H9 (cell line): ENCODE measurements at regions not wholly inside any gene's neighbourhood (a gene's known extent, or its start where the extent isn't known, plus 50 kb on each side); places are given as distances from the start of the nearest gene placed in this dataset.

Experiments used
- DNase-seq: peaks from one replicate; pipeline ENCODE4 v3.0.0-alpha.2; 2017
- H2AFZ ChIP-seq: one replicate; pipeline ENCODE4 v1.6.1; 2013; ENCODE audit warnings: mild to moderate bottlenecking, low read length, control low read depth, moderate library complexity
- H2AK5ac ChIP-seq: 2 replicates; pipeline ENCODE4 v1.6.1; 2013; ENCODE audit warnings: low read length, control low read depth, mixed read lengths; ENCODE audit not compliant: insufficient read length
- H2BK120ac ChIP-seq: one replicate; pipeline ENCODE4 v1.6.1; 2013; ENCODE audit warnings: low read depth, mild to moderate bottlenecking, low read length, control low read depth, inconsistent platforms; ENCODE audit not compliant: poor library complexity, severe bottlenecking
- H2BK12ac ChIP-seq: 2 replicates; pipeline ENCODE4 v1.6.1; 2013; ENCODE audit warnings: low read length, control low read depth, mixed read lengths, low read depth; ENCODE audit not compliant: insufficient read length
- H2BK15ac ChIP-seq: 2 replicates; pipeline ENCODE4 v1.6.1; 2013; ENCODE audit warnings: low read depth, low read length, control low read depth
- H2BK20ac ChIP-seq: one replicate; pipeline ENCODE4 v1.6.1; 2013; ENCODE audit warnings: low read depth, mild to moderate bottlenecking, low read length, control low read depth, inconsistent platforms; ENCODE audit not compliant: poor library complexity, severe bottlenecking
- H2BK5ac ChIP-seq: 2 replicates; pipeline ENCODE4 v1.6.1; 2013; ENCODE audit warnings: low read length, control low read depth, mixed read lengths; ENCODE audit not compliant: insufficient read length
- H3K14ac ChIP-seq: 2 replicates; pipeline ENCODE4 v1.6.1; 2013; ENCODE audit warnings: low read length, control low read depth; ENCODE audit not compliant: insufficient read depth
- H3K18ac ChIP-seq: 2 replicates; pipeline ENCODE4 v1.6.1; 2013; ENCODE audit warnings: low read depth, mild to moderate bottlenecking, mixed read lengths, low read length, control low read depth; ENCODE audit not compliant: insufficient read length
- H3K23ac ChIP-seq: 2 replicates; pipeline ENCODE4 v1.6.1; 2013; ENCODE audit warnings: low read length, control low read depth, mixed read lengths, low read depth; ENCODE audit not compliant: insufficient read length
- H3K23me2 ChIP-seq: 2 replicates; pipeline ENCODE4 v1.6.1; 2013; ENCODE audit warnings: low read depth, mild to moderate bottlenecking, mixed read lengths, low read length, control low read depth; ENCODE audit not compliant: insufficient read length, poor library complexity, severe bottlenecking
- H3K27ac ChIP-seq: 2 replicates; pipeline ENCODE4 v1.5.1; 2013; ENCODE audit warnings: low read length, control low read depth, mixed read lengths, low read depth; ENCODE audit not compliant: insufficient read length
- H3K27me3 ChIP-seq: 2 replicates; pipeline ENCODE4 v1.6.1; 2013; ENCODE audit warnings: low read length, control low read depth, inconsistent platforms; ENCODE audit not compliant: insufficient read depth
- H3K4ac ChIP-seq: 2 replicates; pipeline ENCODE4 v1.6.1; 2013; ENCODE audit warnings: low read depth, mild to moderate bottlenecking, control low read depth, inconsistent platforms, low read length, moderate library complexity
- H3K4me1 ChIP-seq: 2 replicates; pipeline ENCODE4 v1.6.1; 2013; ENCODE audit warnings: low read length, control low read depth, inconsistent platforms; ENCODE audit not compliant: insufficient read depth
- H3K4me2 ChIP-seq: 2 replicates; pipeline ENCODE4 v1.6.1; 2013; ENCODE audit warnings: low read length, control low read depth, mixed read lengths; ENCODE audit not compliant: insufficient read length, insufficient read depth
- H3K56ac ChIP-seq: 2 replicates; pipeline ENCODE4 v1.6.1; 2013; ENCODE audit warnings: low read depth, mild to moderate bottlenecking, mixed read lengths, low read length, control low read depth; ENCODE audit not compliant: insufficient read length
- H3K79me1 ChIP-seq: 2 replicates; pipeline ENCODE4 v1.6.1; 2013; ENCODE audit warnings: low read depth, mild to moderate bottlenecking, moderate library complexity, low read length, control low read depth, inconsistent platforms; ENCODE audit not compliant: insufficient read depth, poor library complexity, severe bottlenecking
- H3K79me2 ChIP-seq: 2 replicates; pipeline ENCODE4 v1.6.1; 2013; ENCODE audit warnings: low read length, control low read depth, inconsistent platforms; ENCODE audit not compliant: insufficient read depth
- H3K9ac ChIP-seq: 2 replicates; pipeline ENCODE4 v1.6.1; 2013; ENCODE audit warnings: low read length, control low read depth, mixed read lengths; ENCODE audit not compliant: insufficient read length; ENCODE audit errors: extremely low read depth
- H3K9me3 ChIP-seq: one replicate; pipeline ENCODE4 v1.6.1; 2013; ENCODE audit warnings: low read depth, low read length, inconsistent platforms; ENCODE audit not compliant: control insufficient read depth
- H3T11ph ChIP-seq: one replicate; pipeline ENCODE4 v1.6.1; 2013; ENCODE audit warnings: mild to moderate bottlenecking, low read length, control low read depth, inconsistent platforms
- H4K20me1 ChIP-seq: one replicate; pipeline ENCODE4 v1.6.1; 2013; ENCODE audit not compliant: control insufficient read depth, insufficient read length, insufficient read depth
- H4K5ac ChIP-seq: 2 replicates; pipeline ENCODE4 v1.6.1; 2013; ENCODE audit warnings: low read depth, mild to moderate bottlenecking, mixed read lengths, low read length, control low read depth; ENCODE audit not compliant: insufficient read length
- H4K8ac ChIP-seq: replicated peaks from 2 replicates; pipeline ENCODE4 v1.6.1; 2013; ENCODE audit warnings: low read length, control low read depth, mixed read lengths, low read depth; ENCODE audit not compliant: insufficient read length
- H4K91ac ChIP-seq: 2 replicates; pipeline ENCODE4 v1.6.1; 2013; ENCODE audit warnings: low read depth, mild to moderate bottlenecking, moderate library complexity, mixed read lengths, low read length, control low read depth; ENCODE audit not compliant: insufficient read length
- H3K27ac Mint-ChIP-seq, 3 experiments: 2 replicates in 2 of 3; 3 replicates in 1 of 3; pipeline ENCODE4 v1.8.0; 2020 to 2021; ENCODE audit warnings: mixed read lengths in 3 of 3, mild to moderate bottlenecking in 1 of 3, moderate library complexity in 1 of 3
- H3K27me3 Mint-ChIP-seq: 2 replicates; pipeline ENCODE4 v1.8.0; 2021; ENCODE audit warnings: low read depth, mild to moderate bottlenecking, moderate library complexity, mixed read lengths
- H3K36me3 Mint-ChIP-seq, 3 experiments: 2 replicates in 2 of 3; 3 replicates in 1 of 3; pipeline ENCODE4 v1.8.0; 2020 to 2021; ENCODE audit warnings: low read depth in 3 of 3, mixed read lengths in 3 of 3; ENCODE audit not compliant: insufficient read depth in 1 of 3
- H3K4me1 Mint-ChIP-seq, 2 experiments: 2 replicates each; pipeline ENCODE4 v1.8.0; 2020; ENCODE audit warnings: mixed read lengths in 2 of 2
- H3K4me3 Mint-ChIP-seq, 2 experiments: 2 replicates in 1 of 2; 3 replicates in 1 of 2; pipeline ENCODE4 v1.8.0; 2020 to 2021; ENCODE audit warnings: mild to moderate bottlenecking in 2 of 2, mixed read lengths in 2 of 2, moderate library complexity in 1 of 2
- H3K9me3 Mint-ChIP-seq, 2 experiments: 2 replicates in 1 of 2; 3 replicates in 1 of 2; pipeline ENCODE4 v1.8.0; 2020; ENCODE audit warnings: mild to moderate bottlenecking in 2 of 2, mixed read lengths in 2 of 2, moderate library complexity in 1 of 2
- CTCF ChIP-seq: fragments of 200-600 bp; sonication (generic); conservative IDR thresholded peaks from 3 replicates; pipeline ENCODE4 v1.8.0; 2021; ENCODE audit warnings: antibody characterized with exemption, mild to moderate bottlenecking
- WGBS: extraction: QIAGEN DNeasy Blood & Tissue Kit; methylation state at CpG from one replicate; pipeline ENCODE4 v1.1.7; 2013; ENCODE audit warnings: missing lambda C conversion rate, low lambda C conversion rate, mixed read lengths; ENCODE audit not compliant: insufficient read length; ENCODE audit errors: extremely low coverage; 5-methylcytosine and 5-hydroxymethylcytosine counted together

- DNase-seq, result no peak
- Mint-ChIP-seq H3K27ac (no peak overlapping the region), H3K9me3 (peaks cover 2 to 6% of the 10 kb centered on the region in 2 experiments; a peak in 2 of 5 replicates), H3K4me3 (no peak overlapping the region), H3K27me3 (peaks cover 2% of the 10 kb centered on the region), H3K36me3 (peaks cover 0 to 4% (median 1%) of the 10 kb centered on the region in 3 experiments; a peak in 1 of 7 replicates), H3K4me1 (0 out of 4 replicates have a peak, but pooled peaks cover 0 to 2% of the 10 kb centered on the region in 2 experiments)
- Histone ChIP-seq H4K20me1 (no peaks in the 10 kb centered on the region), H3K9ac (no peak overlapping the region), H3K56ac (no peak overlapping the region), H4K91ac (no peak overlapping the region), H3K27me3 (no peaks in the 10 kb centered on the region), H4K8ac (no peak overlapping the region), H2BK15ac (no peak overlapping the region), H2BK5ac (no peak overlapping the region), H3K23me2 (no peaks in the 10 kb centered on the region), H3K79me1 (no peaks in the 10 kb centered on the region), H3K4ac (no peak overlapping the region), H3K79me2 (no peaks in the 10 kb centered on the region), H2BK120ac (no peak overlapping the region), H3K9me3 (no peaks in the 10 kb centered on the region), H2AK5ac (no peak overlapping the region), H3K4me2 (no peak overlapping the region), H3K4me1 (no peaks in the 10 kb centered on the region), H2AFZ (no peak overlapping the region), H3K14ac (no peak overlapping the region), H3K23ac (no peak overlapping the region), H3K27ac (no peak overlapping the region), H4K5ac (no peak overlapping the region), H3T11ph (no peak overlapping the region), H2BK12ac (no peak overlapping the region), H2BK20ac (no peak overlapping the region), H3K18ac (no peak overlapping the region)
- no peak for TF ChIP-seq CTCF
- WGBS, result no CpG with 5 or more reads among the region's 1 CpG
These were observed 92.8 kb upstream of the FLRT2 start for GRCh38 chr14:85437148-85437547.
